Activated CD4-positive, alpha-beta T cell treated with anti-CD3 and anti-CD28 coated beads, Interleukin-2, Interleukin-4, amounts not matched to agents 100 ng/mL and 50 ng/mL, durations not matched to agents 16 hours and 8 hours (primary cell): ENCODE measurements at regions not wholly inside any gene's neighbourhood (a gene's known extent, or its start where the extent isn't known, plus 50 kb on each side); places are given as distances from the start of the nearest gene placed in this dataset.

Source experiments
- DNase-seq: peaks from one replicate; pipeline ENCODE4 v3.0.0-alpha.2; 2020; ENCODE audit warnings: low spot score

- no peak for DNase-seq
Measured at GRCh38 chr20:22504829-22505377, 79.5 kb downstream of the FOXA2 start.

GRCh38 chr20:22503577-22503976 lies 80.8 kb downstream of the FOXA2 start:
- no peak for DNase-seq

- no peak for DNase-seq
Measured at GRCh38 chr20:22502731-22503191, 81.6 kb downstream of the FOXA2 start.

- DNase-seq = no peak
Measured at GRCh38 chr20:22501566-22502344, 82.6 kb downstream of the FOXA2 start.

- no peak for DNase-seq
Measured at GRCh38 chr20:22501034-22501433, 83.3 kb downstream of the FOXA2 start.

- no peak for DNase-seq
Measured at GRCh38 chr20:22499515-22500166, 84.7 kb downstream of the FOXA2 start.

- no peak for DNase-seq
Measured at GRCh38 chr20:22496817-22497216, 87.6 kb downstream of the FOXA2 start.

- DNase-seq = no peak
Measured at GRCh38 chr20:22495789-22496188, 88.6 kb downstream of the FOXA2 start.

GRCh38 chr20:22495172-22495571 lies 89.2 kb downstream of the FOXA2 start:
- no peak for DNase-seq

- DNase-seq = no peak
Measured at GRCh38 chr20:22492497-22492896, 91.9 kb downstream of the FOXA2 start.

GRCh38 chr20:22491194-22491505 lies 93.2 kb downstream of the FOXA2 start:
- no peak for DNase-seq

GRCh38 chr20:22490287-22491193 lies 93.8 kb downstream of the FOXA2 start:
- DNase-seq = no peak

- DNase-seq = no peak
Measured at GRCh38 chr20:22489626-22490286, 94.6 kb downstream of the FOXA2 start.

- no peak for DNase-seq
Measured at GRCh38 chr20:22480336-22480735, 104.0 kb downstream of the FOXA2 start.

GRCh38 chr20:22475662-22476061 lies 108.7 kb downstream of the FOXA2 start:
- no peak for DNase-seq

GRCh38 chr20:22474224-22474623 lies 110.1 kb downstream of the FOXA2 start:
- DNase-seq = no peak

GRCh38 chr20:22473293-22473692 lies 111.1 kb downstream of the FOXA2 start:
- no peak for DNase-seq

GRCh38 chr20:22472447-22473100 lies 111.8 kb downstream of the FOXA2 start:
- no peak for DNase-seq

- no peak for DNase-seq
Measured at GRCh38 chr20:22471156-22471836, 113.1 kb downstream of the FOXA2 start.

GRCh38 chr20:22470620-22471026 lies 113.7 kb downstream of the FOXA2 start:
- DNase-seq = no peak
